HFFc6 (cell line): ENCODE measurements at regions not wholly inside any gene's neighbourhood (a gene's known extent, or its start where the extent isn't known, plus 50 kb on each side); places are given as distances from the start of the nearest gene placed in this dataset.
"Not testable (repeated sequence)": the region's sequence is repeated elsewhere in the genome, so short reads cannot be mapped to it uniquely, and the experiment has no call there.

Experiments
- DNase-seq: peaks from one replicate; pipeline ENCODE4 v3.0.0-alpha.2; 2018
- H3K27ac Mint-ChIP-seq: 2 replicates; pipeline ENCODE4 v1.8.0; 2020; ENCODE audit warnings: mild to moderate bottlenecking, mixed read lengths
- H3K27me3 Mint-ChIP-seq: 2 replicates; pipeline ENCODE4 v1.8.0; 2021; ENCODE audit warnings: mild to moderate bottlenecking, moderate library complexity, mixed read lengths; ENCODE audit not compliant: insufficient read depth
- H3K36me3 Mint-ChIP-seq: 2 replicates; pipeline ENCODE4 v1.8.0; 2021; ENCODE audit warnings: low read depth, mixed read lengths
- H3K4me1 Mint-ChIP-seq: 2 replicates; pipeline ENCODE4 v1.8.0; 2020; ENCODE audit warnings: low read depth, mixed read lengths
- H3K4me3 Mint-ChIP-seq: 2 replicates; pipeline ENCODE4 v1.8.0; 2020; ENCODE audit warnings: mild to moderate bottlenecking, moderate library complexity, mixed read lengths
- H3K9me3 Mint-ChIP-seq: 2 replicates; pipeline ENCODE4 v1.8.0; 2020; ENCODE audit warnings: mild to moderate bottlenecking, mixed read lengths
- CTCF ChIP-seq: fragments of 200-600 bp; sonication (generic); IDR thresholded peaks from 2 replicates; pipeline ENCODE4 v1.5.0; 2021; ENCODE audit warnings: antibody characterized with exemption, mild to moderate bottlenecking

GRCh38 chr7:119283353-119283752, 989.6 kb upstream of the KCND2 start:
- no peaks in the 10 kb centered on the region for H3K36me3 Mint-ChIP-seq
- TF ChIP-seq CTCF, result no peak
- H3K27ac Mint-ChIP-seq, result no peak overlapping the region
- H3K4me1 Mint-ChIP-seq, result no peaks in the 10 kb centered on the region
- H3K27me3 Mint-ChIP-seq, result no peaks in the 10 kb centered on the region
- DNase-seq, result no peak
- no peak overlapping the region for H3K4me3 Mint-ChIP-seq
- peaks cover 44% of the 10 kb centered on the region for H3K9me3 Mint-ChIP-seq

GRCh38 chr7:119288416-119288815, 984.6 kb upstream of the KCND2 start:
- no peak overlapping the region for H3K27ac Mint-ChIP-seq
- H3K4me3 Mint-ChIP-seq, result no peak overlapping the region
- no peaks in the 10 kb centered on the region for H3K4me1 Mint-ChIP-seq
- peaks cover 17% of the 10 kb centered on the region for H3K9me3 Mint-ChIP-seq
- no peaks in the 10 kb centered on the region for H3K27me3 Mint-ChIP-seq
- DNase-seq, result no peak
- H3K36me3 Mint-ChIP-seq, result no peaks in the 10 kb centered on the region
- TF ChIP-seq CTCF, result no peak

GRCh38 chr7:119300341-119300740, 972.6 kb upstream of the KCND2 start:
- H3K27ac Mint-ChIP-seq, H3K27me3 Mint-ChIP-seq, H3K4me3 Mint-ChIP-seq, H3K4me1 Mint-ChIP-seq, H3K36me3 Mint-ChIP-seq, DNase-seq: not testable (repeated sequence)
- peaks cover 18% of the 10 kb centered on the region for H3K9me3 Mint-ChIP-seq

- Mint-ChIP-seq H3K27me3 (no peaks in the 10 kb centered on the region), H3K27ac (no peak overlapping the region), H3K4me3 (no peak overlapping the region), H3K4me1 (no peaks in the 10 kb centered on the region), H3K36me3 (no peaks in the 10 kb centered on the region), H3K9me3 (peaks cover 24% of the 10 kb centered on the region)
- no peak for DNase-seq
- TF ChIP-seq CTCF, result no peak
These were observed 952.7 kb upstream of the KCND2 start for GRCh38 chr7:119320316-119320715.

GRCh38 chr7:119329715-119330114, 943.3 kb upstream of the KCND2 start:
- Mint-ChIP-seq H3K4me3 (no peak overlapping the region), H3K4me1 (no peaks in the 10 kb centered on the region), H3K9me3 (peaks cover 26% of the 10 kb centered on the region), H3K27me3 (no peaks in the 10 kb centered on the region), H3K27ac (no peak overlapping the region), H3K36me3 (no peaks in the 10 kb centered on the region)
- no peak for DNase-seq
- TF ChIP-seq CTCF, result no peak

GRCh38 chr7:119335405-119335804, 937.6 kb upstream of the KCND2 start:
- H3K27ac Mint-ChIP-seq, result no peak overlapping the region
- H3K9me3 Mint-ChIP-seq, result peaks cover 13% of the 10 kb centered on the region
- no peaks in the 10 kb centered on the region for H3K27me3 Mint-ChIP-seq
- no peak for TF ChIP-seq CTCF
- H3K4me1 Mint-ChIP-seq, result no peaks in the 10 kb centered on the region
- H3K4me3 Mint-ChIP-seq, result no peak overlapping the region
- DNase-seq, result no peak
- no peaks in the 10 kb centered on the region for H3K36me3 Mint-ChIP-seq
